Activated CD8-positive, alpha-beta memory T cell treated with anti-CD3 and anti-CD28 coated beads, Interleukin-2, amount 10 ng/mL, durations not matched to agents 7 days and 5 days (primary cell): ENCODE measurements at regions not wholly inside any gene's neighbourhood (a gene's known extent, or its start where the extent isn't known, plus 50 kb on each side); places are given as distances from the start of the nearest gene placed in this dataset.

Source experiments
- ATAC-seq: fragments of 150-1000 bp; cut with Tn5 transposase; one replicate; pipeline ENCODE4 v1.10.0; 2021; ENCODE audit warnings: moderate library complexity
- CTCF ChIA-PET: fragments of 350-600 bp; sonication (Branson Sonifier 250); formaldehyde crosslinking; loops from one replicate; lab custom pipeline; 2021; ENCODE audit warnings: antibody characterized with exemption; lab: Charles Lee
- DNase-seq: peaks from one replicate; pipeline ENCODE4 v3.0.0-alpha.2; 2020
- H3K27ac Mint-ChIP-seq: one replicate; pipeline ENCODE4 v1.8.0; 2021; ENCODE audit warnings: mild to moderate bottlenecking, mixed read lengths
- H3K27me3 Mint-ChIP-seq: one replicate; pipeline ENCODE4 v1.8.0; 2021; ENCODE audit warnings: mixed read lengths
- H3K36me3 Mint-ChIP-seq: one replicate; pipeline ENCODE4 v1.8.0; 2021; ENCODE audit warnings: mild to moderate bottlenecking, mixed read lengths
- H3K4me1 Mint-ChIP-seq: one replicate; pipeline ENCODE4 v1.8.0; 2021; ENCODE audit warnings: mixed read lengths
- H3K4me3 Mint-ChIP-seq: one replicate; pipeline ENCODE4 v1.8.0; 2021; ENCODE audit warnings: mild to moderate bottlenecking, moderate library complexity, mixed read lengths
- H3K9me3 Mint-ChIP-seq: one replicate; pipeline ENCODE4 v1.8.0; 2022; ENCODE audit warnings: low read depth, mixed read lengths

- no peak for ATAC-seq
- no peaks in the 10 kb centered on the region for H3K36me3 Mint-ChIP-seq
- H3K27me3 Mint-ChIP-seq, result no peaks in the 10 kb centered on the region
- H3K4me3 Mint-ChIP-seq, result no peak overlapping the region
- no peak for DNase-seq
- no peaks in the 10 kb centered on the region for H3K4me1 Mint-ChIP-seq
- CTCF ChIA-PET, result no interaction called here
- no peaks in the 10 kb centered on the region for H3K9me3 Mint-ChIP-seq
- no peak overlapping the region for H3K27ac Mint-ChIP-seq
Measured at GRCh38 chr9:80197661-80198060, 625.9 kb downstream of the TLE4 start.

GRCh38 chr9:80191108-80191507 lies 619.3 kb downstream of the TLE4 start:
- no peak for ATAC-seq
- DNase-seq, result no peak
- Mint-ChIP-seq H3K27ac (no peak overlapping the region), H3K27me3 (no peaks in the 10 kb centered on the region), H3K4me1 (no peaks in the 10 kb centered on the region), H3K36me3 (no peaks in the 10 kb centered on the region), H3K9me3 (no peaks in the 10 kb centered on the region), H3K4me3 (no peak overlapping the region)
- CTCF ChIA-PET, result no interaction called here

DNA sequence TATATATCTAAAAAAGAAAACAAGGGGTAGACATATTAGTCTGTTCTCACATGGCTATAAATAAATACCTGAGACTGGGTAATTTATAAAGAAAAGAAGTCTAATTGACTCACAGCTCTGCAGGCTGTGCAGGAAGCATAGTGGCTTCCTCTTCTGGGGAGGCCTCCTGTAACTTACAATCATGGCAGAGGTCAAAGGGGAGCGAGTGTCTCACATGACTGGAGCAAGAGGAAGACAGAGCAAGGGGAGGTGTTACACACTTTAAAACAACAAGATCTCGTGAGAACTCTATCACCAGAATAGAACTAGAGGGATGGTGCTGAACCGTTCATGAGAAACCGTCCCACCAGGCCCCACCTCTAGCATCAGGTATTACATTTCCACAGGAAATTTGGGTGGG lies 616.8 kb downstream of the TLE4 start:
- CTCF ChIA-PET, result no interaction called here
- Mint-ChIP-seq H3K9me3 (peaks cover 5% of the 10 kb centered on the region), H3K36me3 (no peaks in the 10 kb centered on the region), H3K27me3 (no peaks in the 10 kb centered on the region), H3K4me1 (no peaks in the 10 kb centered on the region), H3K27ac (no peak overlapping the region), H3K4me3 (no peak overlapping the region)
- no peak for ATAC-seq
- no peak for DNase-seq

DNA sequence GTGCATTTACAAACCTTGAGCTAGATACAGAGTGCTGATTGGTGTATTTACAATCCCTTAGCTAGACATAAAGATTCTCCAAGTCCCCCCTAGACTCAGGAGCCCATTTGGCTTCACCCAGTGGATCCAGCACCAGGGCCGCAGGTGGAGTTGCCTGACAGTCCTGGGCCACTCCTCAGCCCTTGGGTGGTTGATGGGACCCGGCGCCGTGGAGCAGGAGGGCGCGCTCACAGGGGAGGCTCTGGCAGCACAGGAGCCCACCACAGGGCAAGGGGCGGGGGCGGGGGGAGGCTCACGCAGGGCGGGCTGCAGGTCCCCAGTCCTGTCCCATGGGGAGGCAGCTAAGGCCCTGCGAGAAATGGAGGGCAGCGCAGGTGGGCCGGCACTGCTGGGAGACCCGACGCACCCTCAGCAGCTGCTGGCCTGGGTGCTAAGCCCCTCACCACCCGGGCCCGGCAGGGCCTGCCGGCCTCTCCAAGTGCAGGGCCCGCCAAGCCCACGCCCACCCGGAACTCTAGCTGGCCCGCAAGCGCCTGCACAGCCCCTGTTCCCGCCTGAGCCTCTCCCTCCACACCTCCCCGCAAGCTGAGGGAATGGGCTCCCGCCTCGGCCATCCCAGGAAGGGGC lies 613.5 kb downstream of the TLE4 start:
- Mint-ChIP-seq H3K27ac (no peak overlapping the region), H3K36me3 (no peaks in the 10 kb centered on the region), H3K4me1 (no peaks in the 10 kb centered on the region), H3K27me3 (no peaks in the 10 kb centered on the region), H3K9me3 (peaks cover 5% of the 10 kb centered on the region), H3K4me3 (no peak overlapping the region)
- CTCF ChIA-PET, result no interaction called here
- DNase-seq, result no peak
- ATAC-seq, result no peak

GRCh38 chr9:80177949-80178480 lies 606.2 kb downstream of the TLE4 start:
- CTCF ChIA-PET, result no interaction called here
- no peaks in the 10 kb centered on the region for H3K27me3 Mint-ChIP-seq
- ATAC-seq, result no peak
- H3K4me3 Mint-ChIP-seq, result no peak overlapping the region
- H3K4me1 Mint-ChIP-seq, result no peaks in the 10 kb centered on the region
- no peak for DNase-seq
- no peaks in the 10 kb centered on the region for H3K9me3 Mint-ChIP-seq
- H3K27ac Mint-ChIP-seq, result no peak overlapping the region
- H3K36me3 Mint-ChIP-seq, result no peaks in the 10 kb centered on the region

- H3K36me3 Mint-ChIP-seq, result no peaks in the 10 kb centered on the region
- CTCF ChIA-PET, result interaction anchor here (1.0 kb wide), 1 partner anchor 66 kb away, joined by 3 read pairs; no protein-coding TSS in a partner anchor
- no peak overlapping the region for H3K27ac Mint-ChIP-seq
- DNase-seq (no peak), ATAC-seq (no peak)
- no peaks in the 10 kb centered on the region for H3K9me3 Mint-ChIP-seq
- no peaks in the 10 kb centered on the region for H3K27me3 Mint-ChIP-seq
- H3K4me3 Mint-ChIP-seq, result no peak overlapping the region
- no peaks in the 10 kb centered on the region for H3K4me1 Mint-ChIP-seq
Measured at GRCh38 chr9:80175286-80176150, 603.8 kb downstream of the TLE4 start.

GRCh38 chr9:80163889-80164288 lies 592.1 kb downstream of the TLE4 start:
- DNase-seq, result no peak
- H3K36me3 Mint-ChIP-seq, result no peaks in the 10 kb centered on the region
- no peak overlapping the region for H3K27ac Mint-ChIP-seq
- H3K4me3 Mint-ChIP-seq, result no peak overlapping the region
- CTCF ChIA-PET, result no interaction called here
- no peaks in the 10 kb centered on the region for H3K9me3 Mint-ChIP-seq
- H3K4me1 Mint-ChIP-seq, result no peaks in the 10 kb centered on the region
- ATAC-seq, result no peak
- no peaks in the 10 kb centered on the region for H3K27me3 Mint-ChIP-seq

DNA sequence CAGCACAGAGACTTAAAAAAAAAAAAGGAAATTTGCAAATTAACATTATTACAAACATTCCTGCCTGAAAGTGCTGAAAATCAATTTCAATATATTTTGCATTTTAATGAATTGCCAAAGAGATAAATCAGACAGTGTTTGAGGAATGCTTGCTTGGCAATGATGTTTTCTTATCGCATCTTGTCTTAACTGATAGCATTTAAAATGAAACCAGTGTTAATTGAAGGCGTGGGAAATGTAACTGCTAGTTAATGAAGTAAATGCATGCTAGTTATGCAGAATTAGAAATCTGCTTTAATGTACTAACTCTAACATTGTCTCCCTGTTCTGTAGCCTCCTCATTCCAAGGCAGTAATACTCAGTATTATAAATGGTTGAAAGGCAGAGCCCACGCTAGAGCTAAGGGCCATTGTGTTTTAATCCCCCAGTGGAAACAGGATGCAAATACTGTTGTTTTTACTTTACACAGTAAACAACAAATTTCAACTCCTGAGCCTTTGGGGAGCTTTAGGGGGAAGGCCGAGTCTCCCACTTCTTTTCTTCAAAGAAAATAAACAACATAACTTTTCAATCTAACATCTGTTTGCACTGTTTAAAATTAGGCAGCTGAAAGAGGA lies 586.9 kb downstream of the TLE4 start:
- ATAC-seq, result no peak
- Mint-ChIP-seq H3K27me3 (no peaks in the 10 kb centered on the region), H3K36me3 (no peaks in the 10 kb centered on the region), H3K4me1 (no peaks in the 10 kb centered on the region), H3K4me3 (no peak overlapping the region), H3K27ac (no peak overlapping the region), H3K9me3 (no peaks in the 10 kb centered on the region)
- CTCF ChIA-PET, result no interaction called here
- no peak for DNase-seq

GRCh38 chr9:80158131-80158530 lies 586.4 kb downstream of the TLE4 start:
- DNase-seq (no peak), ATAC-seq (no peak)
- CTCF ChIA-PET, result no interaction called here
- no peak overlapping the region for H3K27ac Mint-ChIP-seq
- H3K27me3 Mint-ChIP-seq, result no peaks in the 10 kb centered on the region
- no peaks in the 10 kb centered on the region for H3K4me1 Mint-ChIP-seq
- no peak overlapping the region for H3K4me3 Mint-ChIP-seq
- H3K9me3 Mint-ChIP-seq, result no peaks in the 10 kb centered on the region
- no peaks in the 10 kb centered on the region for H3K36me3 Mint-ChIP-seq

DNA sequence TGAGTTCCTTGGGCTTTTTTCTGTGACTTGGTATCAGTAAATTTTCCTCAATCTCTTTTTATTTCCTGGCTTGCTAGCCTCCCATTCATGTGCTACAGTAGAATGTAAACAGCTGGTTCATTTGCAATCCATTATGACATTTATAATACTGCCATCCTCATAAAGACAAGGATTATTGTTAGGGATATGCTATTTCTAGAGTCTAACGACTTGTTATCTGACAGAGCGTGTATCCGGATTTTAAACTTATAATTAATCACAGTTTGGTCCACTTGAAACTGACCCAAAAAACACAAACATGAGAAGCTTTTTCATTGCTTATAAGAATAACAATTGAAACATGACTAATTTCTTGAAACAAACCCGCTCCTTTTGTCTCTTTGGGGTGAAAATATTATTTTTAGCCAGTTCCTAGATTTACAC lies 585.8 kb downstream of the TLE4 start:
- no peak overlapping the region for H3K27ac Mint-ChIP-seq
- CTCF ChIA-PET, result no interaction called here
- DNase-seq (no peak), ATAC-seq (no peak)
- H3K4me1 Mint-ChIP-seq, result no peaks in the 10 kb centered on the region
- H3K9me3 Mint-ChIP-seq, result no peaks in the 10 kb centered on the region
- no peaks in the 10 kb centered on the region for H3K27me3 Mint-ChIP-seq
- H3K36me3 Mint-ChIP-seq, result no peaks in the 10 kb centered on the region
- H3K4me3 Mint-ChIP-seq, result no peak overlapping the region

- no peak overlapping the region for H3K27ac Mint-ChIP-seq
- H3K4me1 Mint-ChIP-seq, result no peaks in the 10 kb centered on the region
Measured at GRCh38 chr9:80156756-80157472, 585.1 kb downstream of the TLE4 start.

DNA sequence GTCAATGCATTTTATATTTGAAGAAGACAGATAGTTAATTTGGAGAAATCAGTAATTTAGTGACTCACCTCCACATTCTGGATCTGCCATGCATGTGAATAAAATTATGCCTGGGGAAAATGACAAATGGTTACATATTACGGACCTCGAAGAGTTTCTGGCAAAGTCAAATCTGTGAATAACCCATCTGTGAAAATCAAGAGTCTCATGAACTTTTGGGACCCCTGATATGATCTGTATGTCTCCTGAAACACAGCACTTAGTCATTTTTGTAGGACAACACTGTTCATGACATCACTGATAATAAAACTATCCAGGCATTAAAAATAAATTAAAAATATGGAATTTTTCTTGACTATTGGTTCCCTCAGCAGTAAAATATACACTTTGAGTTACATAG lies 584.5 kb downstream of the TLE4 start:
- no peaks in the 10 kb centered on the region for H3K4me1 Mint-ChIP-seq
- no peaks in the 10 kb centered on the region for H3K36me3 Mint-ChIP-seq
- H3K4me3 Mint-ChIP-seq, result no peak overlapping the region
- no peaks in the 10 kb centered on the region for H3K27me3 Mint-ChIP-seq
- no peak for ATAC-seq
- no peak overlapping the region for H3K27ac Mint-ChIP-seq
- CTCF ChIA-PET, result no interaction called here
- DNase-seq, result no peak
- H3K9me3 Mint-ChIP-seq, result no peaks in the 10 kb centered on the region

More at GRCh38 chr9:80156756-80157472, 585.1 kb downstream of the TLE4 start:
- Mint-ChIP-seq H3K36me3 (no peaks in the 10 kb centered on the region), H3K4me3 (no peak overlapping the region), H3K9me3 (no peaks in the 10 kb centered on the region), H3K27me3 (no peaks in the 10 kb centered on the region)
- ATAC-seq (no peak), DNase-seq (no peak)
- CTCF ChIA-PET, result no interaction called here

DNA sequence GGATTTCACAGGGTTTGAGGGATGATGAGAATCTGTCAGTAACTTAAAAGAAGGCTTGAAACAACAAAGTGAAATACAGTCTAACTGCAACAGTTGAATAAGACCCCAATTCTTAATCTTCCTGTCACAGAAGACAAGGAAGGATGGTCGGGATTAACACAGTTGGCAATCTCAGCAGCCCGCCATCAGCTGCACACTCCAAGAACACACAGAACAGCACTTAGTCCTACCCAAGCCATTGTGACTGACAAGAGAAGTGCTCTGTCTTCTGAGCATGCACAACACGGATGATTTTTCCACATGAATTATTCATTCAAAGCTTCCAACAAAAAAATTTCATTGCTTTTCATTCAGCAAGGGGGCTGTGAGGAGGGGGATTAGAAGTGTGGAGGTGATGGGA lies 576.1 kb downstream of the TLE4 start:
- H3K4me3 Mint-ChIP-seq, result no peak overlapping the region
- ATAC-seq (no peak), DNase-seq (no peak)
- H3K27ac Mint-ChIP-seq, result no peak overlapping the region
- H3K27me3 Mint-ChIP-seq, result no peaks in the 10 kb centered on the region
- CTCF ChIA-PET, result no interaction called here
- no peaks in the 10 kb centered on the region for H3K4me1 Mint-ChIP-seq
- peaks cover 5% of the 10 kb centered on the region for H3K9me3 Mint-ChIP-seq
- no peaks in the 10 kb centered on the region for H3K36me3 Mint-ChIP-seq
